ENCODE measurements at regions not wholly inside any gene's neighbourhood (a gene's known extent, or its start where the extent isn't known, plus 50 kb on each side); places are given as distances from the start of the nearest gene placed in this dataset.

DNA sequence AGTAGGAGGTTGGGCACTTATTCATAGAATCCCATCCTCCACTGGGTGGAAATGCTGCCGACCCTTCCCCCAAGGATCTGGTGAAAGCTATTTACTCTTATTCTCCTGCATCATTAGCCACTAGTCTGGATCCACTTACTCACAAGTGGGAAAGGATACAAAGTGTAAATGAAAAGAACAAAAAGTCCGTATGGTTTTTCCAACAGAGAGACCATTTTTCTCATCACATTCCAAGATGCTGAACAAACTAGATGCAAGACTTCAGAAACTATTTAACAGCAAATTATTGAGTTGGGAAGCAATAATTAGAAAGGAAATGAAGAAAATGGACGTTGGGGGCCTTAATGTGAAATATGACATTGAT is 242.4 kb upstream of the GLI3 start:
- Histone ChIP-seq H3K79me1 (ENCODE audit: insufficient read depth, low read depth, low read length, poor library complexity, severe bottlenecking) (no peaks in the 10 kb centered on the region), H3K4me2 (ENCODE audit: insufficient read depth, insufficient read length, low read length) (no peak overlapping the region), H2BK120ac (ENCODE audit: low read depth, low read length, poor library complexity, severe bottlenecking) (no peak overlapping the region), H3K23me2 (ENCODE audit: insufficient read length, low read depth, low read length, poor library complexity, severe bottlenecking) (no peaks in the 10 kb centered on the region), H4K5ac (ENCODE audit: insufficient read length, low read depth, low read length) (no peak overlapping the region), H3K27me3 (ENCODE audit: insufficient read depth, low read length) (no peaks in the 10 kb centered on the region), H4K91ac (ENCODE audit: insufficient read length, low read depth, low read length) (no peak overlapping the region), H3K4ac (ENCODE audit: low read depth, low read length) (no peak overlapping the region), H3K27ac (ENCODE audit: insufficient read length, low read depth, low read length) (no peak overlapping the region), H3K18ac (ENCODE audit: insufficient read length, low read depth, low read length) (no peak overlapping the region), H3K56ac (ENCODE audit: insufficient read length, low read depth, low read length) (no peak overlapping the region), H3K23ac (ENCODE audit: insufficient read length, low read depth, low read length) (no peak overlapping the region), H2BK5ac (ENCODE audit: insufficient read length, low read length) (no peak overlapping the region), H2BK20ac (ENCODE audit: low read depth, low read length, poor library complexity, severe bottlenecking) (no peak overlapping the region), H3K79me2 (ENCODE audit: insufficient read depth, low read length) (no peaks in the 10 kb centered on the region), H2AK5ac (ENCODE audit: insufficient read length, low read length) (no peak overlapping the region), H2AFZ (ENCODE audit: low read length) (no peak overlapping the region), H4K8ac (replicated peaks; ENCODE audit: insufficient read length, low read depth, low read length) (no peak overlapping the region), H2BK15ac (ENCODE audit: low read depth, low read length) (no peak overlapping the region), H4K20me1 (ENCODE audit: control insufficient read depth, insufficient read depth, insufficient read length) (no peaks in the 10 kb centered on the region), H2BK12ac (ENCODE audit: insufficient read length, low read depth, low read length) (no peak overlapping the region), H3T11ph (ENCODE audit: low read length) (no peak overlapping the region), H3K9ac (ENCODE audit: extremely low read depth, insufficient read length, low read length) (no peak overlapping the region), H3K4me1 (ENCODE audit: insufficient read depth, low read length) (peaks cover 2% of the 10 kb centered on the region; the same call in 1 of the 2 replicates), H3K9me3 (ENCODE audit: control insufficient read depth, low read depth, low read length) (no peaks in the 10 kb centered on the region), H3K14ac (ENCODE audit: insufficient read depth, low read length) (no peak overlapping the region)
- Mint-ChIP-seq H3K27ac (no peak overlapping the region), H3K4me3 (no peak overlapping the region), H3K4me1 (peaks cover 10 to 28% of the 10 kb centered on the region in 2 experiments), H3K36me3 (ENCODE audit: insufficient read depth in 1 of 3, low read depth in 3 of 3) (peaks cover 0 to 2% (median 0%) of the 10 kb centered on the region in 3 experiments; a peak in 1 of 7 replicates), H3K27me3 (ENCODE audit: low read depth) (no peaks in the 10 kb centered on the region), H3K9me3 (no peaks in the 10 kb centered on the region; a peak in 1 of 5 replicates)
- no peak for DNase-seq
- no CpG with 5 or more reads among the region's 3 CpGs for WGBS (ENCODE audit: extremely low coverage, insufficient read length, low lambda C conversion rate)
- TF ChIP-seq, protein P1, sequence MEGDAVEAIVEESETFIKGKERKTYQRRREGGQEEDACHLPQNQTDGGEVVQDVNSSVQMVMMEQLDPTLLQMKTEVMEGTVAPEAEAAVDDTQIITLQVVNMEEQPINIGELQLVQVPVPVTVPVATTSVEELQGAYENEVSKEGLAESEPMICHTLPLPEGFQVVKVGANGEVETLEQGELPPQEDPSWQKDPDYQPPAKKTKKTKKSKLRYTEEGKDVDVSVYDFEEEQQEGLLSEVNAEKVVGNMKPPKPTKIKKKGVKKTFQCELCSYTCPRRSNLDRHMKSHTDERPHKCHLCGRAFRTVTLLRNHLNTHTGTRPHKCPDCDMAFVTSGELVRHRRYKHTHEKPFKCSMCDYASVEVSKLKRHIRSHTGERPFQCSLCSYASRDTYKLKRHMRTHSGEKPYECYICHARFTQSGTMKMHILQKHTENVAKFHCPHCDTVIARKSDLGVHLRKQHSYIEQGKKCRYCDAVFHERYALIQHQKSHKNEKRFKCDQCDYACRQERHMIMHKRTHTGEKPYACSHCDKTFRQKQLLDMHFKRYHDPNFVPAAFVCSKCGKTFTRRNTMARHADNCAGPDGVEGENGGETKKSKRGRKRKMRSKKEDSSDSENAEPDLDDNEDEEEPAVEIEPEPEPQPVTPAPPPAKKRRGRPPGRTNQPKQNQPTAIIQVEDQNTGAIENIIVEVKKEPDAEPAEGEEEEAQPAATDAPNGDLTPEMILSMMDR (conservative IDR thresholded peaks at IDR 0.05): no peak
